Fibroblast of lung (primary cell): ENCODE measurements at regions not wholly inside any gene's neighbourhood (a gene's known extent, or its start where the extent isn't known, plus 50 kb on each side); places are given as distances from the start of the nearest gene placed in this dataset.

Experiments
- CTCF ChIP-seq, 2 donors: IDR thresholded peaks in 1 of 2; conservative IDR thresholded peaks in 1 of 2; 1 replicate in 1 of 2; 2 replicates in 1 of 2; pipeline ENCODE4 v1.5.1; 2011 to 2012; ENCODE audit warnings: low read length in 2 of 2, control low read depth in 1 of 2, inconsistent platforms in 1 of 2, low read depth in 1 of 2, mild to moderate bottlenecking in 1 of 2
- EZH2 ChIP-seq: IDR thresholded peaks from 2 replicates; pipeline ENCODE4 v1.5.1; 2012; ENCODE audit warnings: low read length, control low read depth, mild to moderate bottlenecking; ENCODE audit errors: missing control alignments

GRCh38 chr6:151154418-151154817 is 85.3 kb upstream of the AKAP12 start:
- no peak for TF ChIP-seq CTCF (conservative IDR thresholded peaks at IDR 0.05 in 1 of 2, IDR thresholded peaks at IDR 0.05 in 1 of 2; ENCODE audit: low read depth in 1 of 2, low read length in 2 of 2)
- no peak for TF ChIP-seq EZH2
